Neuron (in vitro differentiated cells): ENCODE measurements at regions not wholly inside any gene's neighbourhood (a gene's known extent, or its start where the extent isn't known, plus 50 kb on each side); places are given as distances from the start of the nearest gene placed in this dataset.

Experiments used
- H2AFZ ChIP-seq: one replicate; pipeline ENCODE4 v1.6.1; 2013; ENCODE audit warnings: low read depth, mild to moderate bottlenecking, inconsistent platforms, low read length, moderate library complexity
- H3K27me3 ChIP-seq: one replicate; pipeline ENCODE4 v1.6.1; 2013; ENCODE audit warnings: low read length; ENCODE audit not compliant: insufficient read depth
- H3K36me3 ChIP-seq: one replicate; pipeline ENCODE4 v1.6.1; 2013; ENCODE audit warnings: low read length; ENCODE audit not compliant: insufficient read depth
- H3K4me1 ChIP-seq: one replicate; pipeline ENCODE4 v1.6.1; 2013; ENCODE audit warnings: low read length; ENCODE audit not compliant: insufficient read depth
- H3K4me3 ChIP-seq: 2 replicates; pipeline ENCODE4 v1.5.1; 2013; ENCODE audit warnings: mild to moderate bottlenecking, low read length, moderate library complexity
- H3K9me3 ChIP-seq: one replicate; pipeline ENCODE4 v1.6.1; 2013; ENCODE audit warnings: low read length

DNA sequence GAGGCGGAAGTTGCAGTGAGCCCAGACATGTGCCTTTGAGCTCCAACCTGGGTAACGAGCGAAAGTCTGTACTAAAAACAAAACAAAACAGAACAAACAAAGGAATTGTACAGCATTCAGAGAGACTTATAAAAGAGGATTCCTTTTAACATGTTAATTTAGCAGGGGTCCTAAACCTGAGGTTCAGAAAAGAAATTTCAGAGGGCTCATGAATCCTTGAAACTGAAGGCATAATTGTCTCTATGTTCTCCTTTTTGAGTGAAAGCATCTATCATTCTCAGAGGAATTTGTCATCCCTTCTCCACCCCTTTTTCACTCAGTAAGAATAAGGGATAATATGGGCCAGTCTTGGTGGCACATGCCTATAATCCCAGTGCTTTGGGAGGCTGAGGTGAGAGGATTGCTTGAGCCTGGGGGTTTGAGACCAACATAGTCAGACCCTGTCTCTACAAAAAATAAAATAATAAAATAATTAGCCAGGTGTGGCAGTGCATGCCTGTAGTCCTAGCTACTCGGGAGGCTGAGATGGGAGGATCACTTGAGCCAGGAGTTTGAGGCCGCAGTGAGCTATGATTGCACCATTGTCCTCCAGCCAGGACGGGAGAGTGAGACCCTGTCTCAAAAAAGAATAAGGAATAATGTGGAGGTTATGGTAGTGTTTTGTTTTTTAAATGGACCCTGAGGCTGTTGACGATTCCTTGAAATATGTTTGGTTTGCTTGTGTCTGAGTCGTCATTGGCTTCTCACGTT, 309.1 kb upstream of the C2CD4B start:
- H2AFZ ChIP-seq, result no peak overlapping the region
- no peaks in the 10 kb centered on the region for H3K9me3 ChIP-seq
- no peak overlapping the region for H3K4me3 ChIP-seq
- H3K36me3 ChIP-seq, result no peaks in the 10 kb centered on the region
- H3K27me3 ChIP-seq, result no peaks in the 10 kb centered on the region
- H3K4me1 ChIP-seq, result peaks cover 14% of the 10 kb centered on the region

DNA sequence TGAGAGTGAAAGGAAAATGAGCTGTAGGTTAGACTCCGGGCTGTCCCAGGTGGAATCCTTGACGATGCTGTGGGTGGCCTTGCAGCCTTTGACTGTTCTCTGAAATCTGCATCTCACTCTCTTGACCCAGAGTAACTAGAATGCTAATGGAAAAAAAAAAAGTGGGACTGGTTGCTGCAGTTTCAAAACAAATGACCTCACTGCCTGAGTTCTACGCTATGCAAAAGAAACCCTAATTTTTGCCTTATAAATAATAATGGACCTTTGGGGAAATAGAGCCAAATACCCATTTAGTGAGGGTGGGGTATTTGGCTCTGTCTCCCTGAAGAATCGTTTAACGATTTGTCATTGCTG, 309.7 kb upstream of the C2CD4B start:
- Histone ChIP-seq H3K4me3 (no peak overlapping the region), H3K9me3 (no peaks in the 10 kb centered on the region), H3K27me3 (no peaks in the 10 kb centered on the region), H3K4me1 (peaks cover 8% of the 10 kb centered on the region), H3K36me3 (no peaks in the 10 kb centered on the region), H2AFZ (no peak overlapping the region)

DNA sequence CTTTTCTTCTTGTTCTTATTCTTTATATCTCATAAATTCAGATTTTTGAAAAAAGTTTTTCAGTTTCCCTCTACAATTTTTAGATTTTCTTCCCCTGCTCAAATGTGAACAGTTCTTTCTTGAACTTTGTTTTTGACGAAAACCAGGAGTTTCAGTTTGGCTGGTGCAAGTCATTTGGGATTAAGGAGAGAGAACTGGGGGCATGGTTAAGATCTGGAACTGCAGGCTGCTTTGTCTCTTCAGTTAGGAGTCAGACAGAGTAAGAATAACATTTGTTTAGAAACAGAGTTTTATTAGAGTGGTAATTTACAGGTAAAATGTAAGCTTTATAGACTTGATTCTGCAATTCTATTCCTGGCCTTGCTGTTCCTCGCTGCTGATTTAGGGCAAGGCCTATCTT, 310.5 kb upstream of the C2CD4B start:
- Histone ChIP-seq H3K4me1 (peaks cover 3% of the 10 kb centered on the region), H2AFZ (no peak overlapping the region), H3K9me3 (no peaks in the 10 kb centered on the region), H3K4me3 (no peak overlapping the region), H3K36me3 (no peaks in the 10 kb centered on the region), H3K27me3 (no peaks in the 10 kb centered on the region)

DNA sequence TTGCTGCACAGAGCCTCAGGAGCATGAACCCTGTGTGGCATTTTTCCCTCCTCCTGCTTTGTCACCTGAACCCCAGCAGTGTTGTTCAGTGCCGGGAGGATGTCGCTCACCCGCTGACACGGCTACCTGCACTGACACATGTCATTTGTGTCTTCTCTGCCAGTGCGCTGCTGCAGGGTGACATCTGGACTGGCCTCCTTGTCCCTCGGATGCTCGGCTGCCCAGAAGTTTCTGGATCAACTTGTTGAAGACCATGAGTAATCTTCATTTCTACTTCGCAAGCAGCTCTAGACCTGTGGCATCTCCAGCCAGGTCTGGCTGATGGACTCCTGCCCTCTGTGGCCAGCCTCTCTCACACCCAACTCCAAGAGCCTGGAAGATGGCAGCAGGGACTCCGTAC, 311.1 kb upstream of the C2CD4B start:
- Histone ChIP-seq H3K27me3 (no peaks in the 10 kb centered on the region), H3K4me1 (peaks cover 3% of the 10 kb centered on the region), H2AFZ (no peak overlapping the region), H3K9me3 (no peaks in the 10 kb centered on the region), H3K36me3 (no peaks in the 10 kb centered on the region), H3K4me3 (no peak overlapping the region)

DNA sequence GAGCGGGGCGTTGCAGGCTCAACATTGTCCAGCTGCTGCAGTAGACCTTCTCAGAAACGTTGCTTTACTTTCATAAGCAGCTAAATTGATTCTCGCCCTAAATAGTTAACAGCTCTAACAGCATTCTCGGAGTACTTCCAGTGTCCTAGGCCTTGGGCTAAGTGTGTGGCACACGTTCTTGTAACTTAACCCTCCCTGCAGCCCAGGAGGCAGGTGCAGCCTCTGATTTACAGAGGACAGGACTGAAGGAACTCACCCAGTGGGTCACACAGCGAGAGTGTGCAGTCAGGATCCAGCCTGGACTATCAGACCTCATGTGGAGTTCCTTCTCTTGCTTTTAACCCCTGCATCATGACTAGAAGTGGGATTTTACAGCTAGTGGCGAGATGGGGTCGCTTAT, 312.8 kb upstream of the C2CD4B start:
- no peaks in the 10 kb centered on the region for H3K36me3 ChIP-seq

DNA sequence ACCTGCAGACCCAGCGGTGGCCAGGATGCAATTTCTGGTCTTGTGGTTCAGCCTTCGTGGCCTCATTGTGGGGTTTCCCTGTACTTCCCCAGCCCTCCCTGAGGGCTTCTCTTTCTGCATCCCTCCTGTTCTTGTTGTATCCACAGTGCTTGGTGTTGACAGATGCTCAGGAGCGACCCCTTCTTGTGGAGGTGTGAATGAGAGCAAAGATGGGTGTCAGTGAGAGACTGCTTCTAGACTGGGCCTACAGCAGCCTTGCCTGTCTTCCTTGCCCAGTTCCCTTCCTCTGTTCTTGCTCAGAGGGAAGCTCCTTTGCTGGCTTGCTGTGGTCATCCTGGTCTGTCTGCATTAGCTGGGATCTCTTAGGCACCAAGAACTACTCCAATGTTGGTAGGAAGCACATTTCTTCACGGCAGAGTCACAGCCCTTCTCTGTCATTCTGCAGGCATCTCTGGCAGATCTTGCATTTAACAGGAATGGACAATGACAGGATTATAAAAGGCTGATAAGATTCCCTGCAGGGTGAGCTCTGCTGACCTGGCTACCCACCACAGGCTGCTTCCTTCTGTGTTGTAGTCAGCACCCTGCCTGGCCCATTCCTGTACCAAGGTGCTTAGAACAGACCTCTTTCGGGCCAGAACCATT, 317.8 kb upstream of the C2CD4B start:
- Histone ChIP-seq H3K27me3 (no peaks in the 10 kb centered on the region), H3K4me3 (no peak overlapping the region), H3K36me3 (no peaks in the 10 kb centered on the region), H3K9me3 (no peaks in the 10 kb centered on the region), H3K4me1 (peaks cover 33% of the 10 kb centered on the region), H2AFZ (no peak overlapping the region)

More for the DNA sequence above, 312.8 kb upstream of the C2CD4B start:
- no peaks in the 10 kb centered on the region for H3K27me3 ChIP-seq
- H3K9me3 ChIP-seq, result no peaks in the 10 kb centered on the region
- no peak overlapping the region for H2AFZ ChIP-seq
- H3K4me3 ChIP-seq, result no peak overlapping the region
- H3K4me1 ChIP-seq, result peaks cover 7% of the 10 kb centered on the region

DNA sequence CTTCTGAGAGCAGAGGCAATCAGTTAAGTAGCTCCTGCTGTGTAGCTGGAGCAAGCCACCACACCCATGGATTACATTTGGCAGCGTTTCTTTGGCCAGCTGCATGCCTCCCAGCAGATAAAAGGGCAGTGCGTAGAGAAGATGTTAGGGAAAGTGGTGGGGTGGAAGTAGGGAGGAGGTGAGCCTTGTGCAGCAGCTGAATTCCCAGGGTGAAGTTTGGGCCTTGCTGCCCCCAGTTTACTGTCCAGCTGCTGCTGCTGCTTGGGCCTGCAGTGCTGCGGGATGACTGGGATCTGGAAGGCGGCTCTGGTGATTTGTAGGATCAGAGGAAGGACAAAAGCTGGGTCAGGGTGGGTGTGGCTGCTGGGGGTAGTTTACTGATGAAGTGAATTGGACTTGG, 318.7 kb upstream of the C2CD4B start:
- H3K27me3 ChIP-seq, result no peaks in the 10 kb centered on the region
- H3K9me3 ChIP-seq, result no peaks in the 10 kb centered on the region
- no peak overlapping the region for H2AFZ ChIP-seq
- no peaks in the 10 kb centered on the region for H3K36me3 ChIP-seq
- no peak overlapping the region for H3K4me3 ChIP-seq
- H3K4me1 ChIP-seq, result peaks cover 33% of the 10 kb centered on the region

DNA sequence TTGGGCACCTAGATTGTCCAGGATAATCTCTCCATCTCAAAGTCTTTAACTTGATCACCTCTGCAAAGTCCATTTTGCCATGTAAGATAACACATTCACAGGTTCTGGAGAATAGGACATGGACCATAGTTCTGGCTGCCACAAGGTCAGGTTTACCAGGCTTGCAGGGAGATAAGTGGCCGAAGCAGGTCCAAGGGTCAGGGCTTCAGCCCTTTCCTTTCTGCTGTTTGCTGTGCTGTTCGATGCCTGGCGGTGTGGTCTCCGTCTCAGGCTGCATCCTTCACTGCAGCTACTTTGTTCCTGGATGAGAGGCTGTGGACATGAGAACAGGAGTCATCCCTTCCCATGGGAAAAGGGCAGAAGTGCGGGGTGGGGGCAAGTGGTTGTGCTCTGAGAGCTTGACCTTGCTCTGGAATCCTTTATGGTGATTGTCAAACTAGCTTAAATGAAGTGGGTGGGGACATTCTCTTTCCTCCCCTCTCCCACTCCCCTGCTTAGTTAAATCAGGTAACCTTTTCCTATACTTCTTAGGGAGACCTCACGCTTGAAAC, 320.2 kb upstream of the C2CD4B start:
- Histone ChIP-seq H3K4me3 (no peak overlapping the region), H3K27me3 (no peaks in the 10 kb centered on the region), H3K36me3 (no peaks in the 10 kb centered on the region), H3K9me3 (no peaks in the 10 kb centered on the region), H2AFZ (no peak overlapping the region), H3K4me1 (peaks cover 33% of the 10 kb centered on the region)

DNA sequence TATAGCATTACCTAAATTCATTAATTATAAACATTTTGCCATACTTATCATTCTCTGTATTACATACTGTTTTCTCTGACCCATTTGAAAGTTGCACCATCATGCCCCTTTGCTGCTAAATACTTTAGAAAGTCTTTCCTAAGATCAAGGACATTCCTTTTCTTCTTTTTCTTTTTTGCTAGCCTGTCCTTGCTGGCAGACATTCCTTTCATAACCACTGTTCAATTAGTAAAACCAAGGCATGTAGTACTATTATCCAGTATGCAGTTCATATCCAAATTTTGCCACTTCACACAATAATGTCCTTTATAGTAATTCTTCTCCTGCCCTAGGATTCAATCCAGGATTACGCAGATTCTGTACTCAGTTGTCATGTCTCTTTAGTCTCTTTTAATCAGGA, 321.0 kb upstream of the C2CD4B start:
- H3K4me1 ChIP-seq, result peaks cover 33% of the 10 kb centered on the region

DNA sequence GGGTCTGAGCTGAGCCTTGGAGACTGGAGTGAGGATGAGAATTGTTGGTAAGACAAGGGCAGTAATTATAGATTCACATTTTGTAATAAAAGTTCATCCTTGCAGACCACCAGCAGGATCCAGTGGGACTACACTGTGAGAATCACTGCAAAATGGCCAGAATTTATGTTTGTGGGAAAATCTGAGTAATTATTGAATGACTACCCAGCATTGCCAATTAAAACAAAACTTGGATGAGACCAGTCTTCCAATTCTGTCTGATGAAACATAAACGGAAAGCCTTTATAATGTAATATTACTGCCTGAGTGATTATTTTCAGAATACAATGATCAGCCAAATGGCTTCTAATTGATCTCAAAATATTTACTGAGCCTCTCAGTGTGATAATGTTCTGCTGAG, 323.3 kb upstream of the C2CD4B start:
- no peaks in the 10 kb centered on the region for H3K36me3 ChIP-seq

More for the DNA sequence above, 321.0 kb upstream of the C2CD4B start:
- Histone ChIP-seq H3K4me3 (no peak overlapping the region), H2AFZ (no peak overlapping the region), H3K9me3 (no peaks in the 10 kb centered on the region), H3K36me3 (no peaks in the 10 kb centered on the region), H3K27me3 (no peaks in the 10 kb centered on the region)

DNA sequence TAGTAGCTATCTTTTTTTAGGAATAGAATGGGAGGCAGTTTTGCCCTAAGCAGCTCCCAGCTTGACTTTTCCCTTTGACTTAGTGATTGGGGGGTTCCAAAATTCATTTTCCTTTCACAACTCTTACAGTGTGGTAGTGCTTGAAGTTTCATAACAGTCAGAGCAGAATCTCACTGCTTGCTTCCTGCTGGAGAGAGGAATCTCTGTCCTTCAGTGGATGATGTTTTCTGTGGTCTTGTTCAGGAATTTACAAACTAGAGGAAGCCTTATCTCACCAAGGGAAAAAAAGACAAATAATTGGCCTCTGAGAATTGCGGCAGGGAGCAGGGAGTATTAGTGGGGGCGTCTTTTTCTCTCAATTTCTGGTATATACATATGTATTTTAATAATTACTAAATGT, 326.6 kb upstream of the C2CD4B start:
- Histone ChIP-seq H3K4me3 (no peak overlapping the region), H3K27me3 (no peaks in the 10 kb centered on the region), H3K9me3 (no peaks in the 10 kb centered on the region), H3K36me3 (no peaks in the 10 kb centered on the region), H2AFZ (no peak overlapping the region), H3K4me1 (peaks cover 17% of the 10 kb centered on the region)

More for the DNA sequence above, 323.3 kb upstream of the C2CD4B start:
- H3K9me3 ChIP-seq, result no peaks in the 10 kb centered on the region
- no peak overlapping the region for H2AFZ ChIP-seq
- no peaks in the 10 kb centered on the region for H3K27me3 ChIP-seq
- peaks cover 24% of the 10 kb centered on the region for H3K4me1 ChIP-seq
- H3K4me3 ChIP-seq, result no peak overlapping the region

DNA sequence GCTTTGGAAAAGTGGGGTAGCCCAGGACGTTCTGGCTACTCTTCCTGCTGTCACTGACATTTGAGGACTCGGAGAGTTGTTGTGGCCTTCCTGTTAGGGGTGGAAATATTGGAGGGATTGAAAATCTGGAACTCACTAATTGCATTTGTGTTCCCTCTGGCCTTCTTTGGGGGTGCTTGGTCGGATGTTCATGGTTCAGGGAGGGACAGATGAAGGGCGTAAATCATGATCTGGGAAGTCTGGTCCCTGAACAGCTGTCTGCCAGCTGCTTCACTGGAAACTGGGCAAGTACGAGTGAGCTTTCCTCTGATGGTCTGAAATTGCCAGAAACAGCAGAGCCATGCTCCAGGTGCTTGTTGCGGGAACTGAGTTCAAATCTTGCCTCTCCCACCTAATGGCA, 327.8 kb upstream of the C2CD4B start:
- peaks cover 13% of the 10 kb centered on the region for H3K4me1 ChIP-seq
- no peaks in the 10 kb centered on the region for H3K9me3 ChIP-seq
- H3K27me3 ChIP-seq, result no peaks in the 10 kb centered on the region
- H3K4me3 ChIP-seq, result no peak overlapping the region
- H3K36me3 ChIP-seq, result no peaks in the 10 kb centered on the region
- H2AFZ ChIP-seq, result no peak overlapping the region

DNA sequence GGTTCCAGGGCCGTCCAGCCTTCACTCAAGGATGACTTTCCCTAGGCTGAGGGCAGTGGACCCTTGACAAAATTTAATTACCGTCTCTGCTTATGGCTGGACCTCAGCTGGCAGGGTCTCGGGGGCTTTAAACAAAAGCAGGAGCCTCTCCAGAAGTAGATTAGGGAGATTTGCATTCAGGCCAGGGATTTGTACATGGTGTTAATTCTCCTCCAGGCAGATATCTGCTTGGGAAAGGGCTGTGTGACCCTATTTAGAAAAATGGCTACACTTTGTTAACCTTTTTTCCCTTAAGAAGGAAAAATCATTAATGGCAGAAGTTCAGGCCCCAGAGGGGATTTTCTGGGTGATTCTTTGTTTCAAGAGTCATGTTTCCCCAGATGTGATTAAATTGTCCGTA, 329.1 kb upstream of the C2CD4B start:
- H3K27me3 ChIP-seq, result no peaks in the 10 kb centered on the region
- no peaks in the 10 kb centered on the region for H3K36me3 ChIP-seq
- H3K4me1 ChIP-seq, result peaks cover 19% of the 10 kb centered on the region
- no peaks in the 10 kb centered on the region for H3K9me3 ChIP-seq
- H3K4me3 ChIP-seq, result no peak overlapping the region
- H2AFZ ChIP-seq, result no peak overlapping the region
